SK-N-SH (cell line): ENCODE measurements at regions not wholly inside any gene's neighbourhood (a gene's known extent, or its start where the extent isn't known, plus 50 kb on each side); places are given as distances from the start of the nearest gene placed in this dataset.

Experiments used
- CTCF ChIA-PET: fragments of 300-600, 350-600 bp; formaldehyde crosslinking; extraction: SDS; loops from one replicate; lab custom pipeline; 2021; lab: Yijun Ruan, JAX
- POLR2A ChIA-PET: fragments of 350-600 bp; sonication (Branson Sonifier 250); formaldehyde crosslinking; extraction: SDS; loops from one replicate; lab custom pipeline; 2020; ENCODE audit warnings: antibody characterized with exemption, inconsistent platforms; lab: Yijun Ruan, JAX
- DNase-seq: peaks from one replicate; pipeline ENCODE4 v3.0.0; 2012
- H2AFZ ChIP-seq: fragments of 200-600 bp; sonication (generic); 2 replicates; pipeline ENCODE4 v1.8.1; 2016; ENCODE audit warnings: antibody characterized with exemption, mild to moderate bottlenecking, low read depth
- H3F3A ChIP-seq: fragments of 200-600 bp; sonication (generic); replicated peaks from 2 replicates; pipeline ENCODE3; 2016; ENCODE audit warnings: antibody characterized with exemption, mild to moderate bottlenecking; ENCODE audit not compliant: insufficient read depth
- H3K27ac ChIP-seq, 2 experiments: fragments of 200-500 bp in 1 of 2; fragments of 200-600 bp in 1 of 2; sonication (Bioruptor generic) in 1 of 2; sonication (generic), shearing (Covaris generic) in 1 of 2; 2 replicates each; pipeline versions ENCODE4 v1.5.1 to v1.6.1; 2014 to 2016; ENCODE audit warnings: low read depth in 2 of 2, inconsistent platforms in 1 of 2, low read length in 1 of 2, mild to moderate bottlenecking in 1 of 2, mixed read lengths in 1 of 2
- H3K27me3 ChIP-seq: fragments of 200-600 bp; sonication (generic), shearing (Covaris generic); 2 replicates; pipeline ENCODE4 v1.6.1; 2016; ENCODE audit warnings: mixed run types; ENCODE audit not compliant: insufficient read depth
- H3K36me3 ChIP-seq, 2 experiments: fragments of 200-500 bp in 1 of 2; fragments of 200-600 bp in 1 of 2; sonication (Bioruptor generic) in 1 of 2; sonication (generic) in 1 of 2; replicated peaks in 1 of 2; 2 replicates each; pipeline versions ENCODE3 to v1.5.1; 2014 to 2016; ENCODE audit warnings: low read length in 1 of 2, mild to moderate bottlenecking in 1 of 2; ENCODE audit not compliant: insufficient read depth in 2 of 2, control insufficient read depth in 1 of 2
- H3K4me1 ChIP-seq, 2 experiments: fragments of 200-500 bp in 1 of 2; fragments of 200-600 bp in 1 of 2; sonication (Bioruptor generic) in 1 of 2; sonication (generic), shearing (Covaris generic) in 1 of 2; 2 replicates each; pipeline versions ENCODE4 v1.5.1 to v1.6.1; 2014 to 2016; ENCODE audit warnings: low read depth in 1 of 2, low read length in 1 of 2, mixed run types in 1 of 2; ENCODE audit not compliant: insufficient read depth in 2 of 2, control insufficient read depth in 1 of 2
- H3K4me2 ChIP-seq: fragments of 200-600 bp; sonication (generic), shearing (Covaris generic); 2 replicates; pipeline ENCODE4 v1.6.1; 2017; ENCODE audit warnings: mixed run types
- H3K4me3 ChIP-seq, 2 experiments: fragments of 200-500 bp in 1 of 2; fragments of 200-600 bp in 1 of 2; sonication (Bioruptor generic) in 1 of 2; sonication (generic), shearing (Covaris generic) in 1 of 2; 2 replicates each; pipeline versions ENCODE4 v1.5.1 to v1.8.1; 2014 to 2016; ENCODE audit warnings: low read depth in 2 of 2, inconsistent platforms in 1 of 2, low read length in 1 of 2, mild to moderate bottlenecking in 1 of 2, mixed read lengths in 1 of 2, moderate library complexity in 1 of 2
- H3K79me2 ChIP-seq: fragments of 200-600 bp; sonication (generic); 2 replicates; pipeline ENCODE4 v1.8.1; 2017; ENCODE audit warnings: mild to moderate bottlenecking; ENCODE audit not compliant: insufficient read depth
- H3K9ac ChIP-seq: fragments of 200-600 bp; sonication (generic); 2 replicates; pipeline ENCODE4 v1.6.1; 2017; ENCODE audit warnings: mixed run types
- H3K9me2 ChIP-seq: fragments of 200-600 bp; sonication (generic); 2 replicates; pipeline ENCODE4 v1.6.1; 2017; ENCODE audit warnings: mixed run types
- H3K9me3 ChIP-seq: fragments of 200-600 bp; sonication (generic); 2 replicates; pipeline ENCODE4 v1.6.1; 2017; ENCODE audit warnings: mixed run types, mild to moderate bottlenecking, moderate library complexity
- H4K20me1 ChIP-seq: fragments of 200-600 bp; sonication (generic); 2 replicates; pipeline ENCODE4 v1.6.1; 2017; ENCODE audit warnings: mild to moderate bottlenecking, mixed run types; ENCODE audit not compliant: insufficient read depth
- CHD2 ChIP-seq: fragments of 150-350 bp; IDR thresholded peaks from 2 replicates; pipeline ENCODE4 v1.6.1; 2018; ENCODE audit warnings: low read length; ENCODE audit not compliant: partially characterized antibody
- CTCF ChIP-seq: fragments of 200-600 bp; sonication (generic); IDR thresholded peaks from 2 replicates; pipeline ENCODE4 v1.6.1; 2017; ENCODE audit warnings: antibody characterized with exemption, mild to moderate bottlenecking, moderate library complexity
- ELF1 ChIP-seq: IDR thresholded peaks from 2 replicates; pipeline ENCODE4 v1.4.0; 2012
- EP300 ChIP-seq, 2 experiments: IDR thresholded peaks; 2 replicates each; pipeline versions ENCODE4 v1.4.0 to v1.6.1; 2012; ENCODE audit warnings: borderline replicate concordance in 1 of 2, low read depth in 1 of 2, low read length in 1 of 2
- EZH2phosphoT487 ChIP-seq: fragments of 200-600 bp; sonication (generic); IDR thresholded peaks from 2 replicates; pipeline ENCODE4 v1.6.1; 2017; ENCODE audit warnings: low read depth, mixed run types, mild to moderate bottlenecking, antibody characterized with exemption, moderate library complexity, borderline replicate concordance
- GABPA ChIP-seq: IDR thresholded peaks from 2 replicates; pipeline ENCODE4 v1.4.0; 2012; ENCODE audit warnings: low read depth, mild to moderate bottlenecking
- GATA2 ChIP-seq: sonication (generic); formaldehyde crosslinking; IDR thresholded peaks from 2 replicates; pipeline ENCODE4 v1.5.0; 2020; ENCODE audit warnings: mild to moderate bottlenecking, missing genetic modification reagents
- IRF3 ChIP-seq: fragments of 150-350 bp; IDR thresholded peaks from 2 replicates; pipeline ENCODE4 v1.6.1; 2016; ENCODE audit warnings: mild to moderate bottlenecking, low read depth, low read length
- MAX ChIP-seq: IDR thresholded peaks from 2 replicates; pipeline ENCODE4 v1.4.0; 2012; ENCODE audit warnings: low read depth
- MXI1 ChIP-seq: IDR thresholded peaks from 2 replicates; pipeline ENCODE4 v1.6.1; 2012; ENCODE audit warnings: mild to moderate bottlenecking, low read depth, low read length, improper control_type of control experiment
- NRF1 ChIP-seq: IDR thresholded peaks from 2 replicates; pipeline ENCODE4 v1.6.1; 2012; ENCODE audit warnings: low read depth, mild to moderate bottlenecking, low read length
- POLR2AphosphoS5 ChIP-seq: IDR thresholded peaks from 2 replicates; pipeline ENCODE4 v1.6.1; 2012; ENCODE audit warnings: low read depth, low read length
- RCOR1 ChIP-seq: fragments of 150-350 bp; IDR thresholded peaks from 2 replicates; pipeline ENCODE4 v1.6.1; 2017; ENCODE audit warnings: antibody characterized with exemption, low read length
- REST ChIP-seq: IDR thresholded peaks from 2 replicates; pipeline ENCODE4 v1.6.1; 2012; ENCODE audit warnings: mild to moderate bottlenecking, low read depth, low read length, moderate library complexity
- RFX5 ChIP-seq: IDR thresholded peaks from 2 replicates; pipeline ENCODE4 v1.6.1; 2012; ENCODE audit warnings: mild to moderate bottlenecking, improper control_type of control experiment, low read length
- RXRA ChIP-seq: IDR thresholded peaks from 2 replicates; pipeline ENCODE4 v1.4.0; 2012; ENCODE audit warnings: low read depth, mild to moderate bottlenecking, borderline replicate concordance
- TEAD4 ChIP-seq: IDR thresholded peaks from 2 replicates; pipeline ENCODE4 v1.4.0; 2012; ENCODE audit warnings: mild to moderate bottlenecking, borderline replicate concordance; ENCODE audit not compliant: insufficient read depth
- USF2 ChIP-seq: fragments of 150-350 bp; IDR thresholded peaks from 2 replicates; pipeline ENCODE4 v1.6.1; 2017; ENCODE audit warnings: antibody characterized with exemption, low read length, low read depth, borderline replicate concordance
- YY1 ChIP-seq: IDR thresholded peaks from 2 replicates; pipeline ENCODE4 v1.4.0; 2012; ENCODE audit warnings: low read depth, mild to moderate bottlenecking
- WGBS: methylation state at CpG from one replicate; pipeline ENCODE4 v1.1.6; 2017; ENCODE audit warnings: low lambda C conversion rate; 5-methylcytosine and 5-hydroxymethylcytosine counted together

- TF ChIP-seq CTCF (no peak), USF2 (no peak), POLR2AphosphoS5 (no peak), RCOR1 (no peak), ELF1 (no peak), MXI1 (no peak), CHD2 (no peak), GATA2 (CRISPR knock-in tag) (no peak), REST (no peak), EZH2phosphoT487 (no peak), RFX5 (no peak)
Measured at GRCh38 chr18:10049747-10050146, 135.9 kb downstream of the VAPA start (continued).

- H3K27me3 ChIP-seq = no peaks in the 10 kb centered on the region
- H3K79me2 ChIP-seq = no peaks in the 10 kb centered on the region
- H4K20me1 ChIP-seq = no peaks in the 10 kb centered on the region
- H3K4me1 ChIP-seq = no peaks in the 10 kb centered on the region
- no peaks in the 10 kb centered on the region for H3K36me3 ChIP-seq
- DNase-seq = no peak
- H2AFZ ChIP-seq = no peak overlapping the region
- H3K9me3 ChIP-seq = no peaks in the 10 kb centered on the region
- H3K9me2 ChIP-seq = no peaks in the 10 kb centered on the region
- H3K4me3 ChIP-seq = no peak overlapping the region
- no peak overlapping the region for H3K9ac ChIP-seq
- no peak overlapping the region for H3K27ac ChIP-seq
- 54% methylated on average over 3 of the region's 3 CpGs for WGBS
- no peaks in the 10 kb centered on the region for H3F3A ChIP-seq
- ChIA-PET POLR2A (no interaction called here), CTCF (interaction anchor here (1.4 kb wide), 1 partner anchor 21 kb away, joined by 5 read pairs; no protein-coding TSS in a partner anchor)
- H3K4me2 ChIP-seq = no peak overlapping the region
- TF ChIP-seq MAX (no peak), NRF1 (no peak), USF2 (no peak), TEAD4 (no peak), EZH2phosphoT487 (no peak), IRF3 (no peak), GABPA (no peak), YY1 (no peak), REST (no peak), RXRA (no peak), EP300 (IDR thresholded peaks at IDR 0.05; ENCODE audit: borderline replicate concordance in 1 of 2, low read depth in 1 of 2, low read length in 1 of 2) (no peak)
Measured at GRCh38 chr18:10050956-10051355, 137.1 kb downstream of the VAPA start.
